GM21423 (cell line): ENCODE measurements at regions not wholly inside any gene's neighbourhood (a gene's known extent, or its start where the extent isn't known, plus 50 kb on each side); places are given as distances from the start of the nearest gene placed in this dataset.

Source experiments
- ATAC-seq: cut with Tn5 transposase; IDR thresholded peaks from one replicate; pipeline ENCODE4 v1.9.1; 2021; ENCODE audit warnings: mild to moderate bottlenecking, moderate library complexity; ENCODE audit not compliant: unreplicated experiment

- no peak for ATAC-seq
Observed at GRCh38 chr18:24817150-24817549, 356.7 kb downstream of the HRH4 start.

- ATAC-seq, result no peak
Observed at GRCh38 chr18:24817587-24818371, 357.3 kb downstream of the HRH4 start.

DNA sequence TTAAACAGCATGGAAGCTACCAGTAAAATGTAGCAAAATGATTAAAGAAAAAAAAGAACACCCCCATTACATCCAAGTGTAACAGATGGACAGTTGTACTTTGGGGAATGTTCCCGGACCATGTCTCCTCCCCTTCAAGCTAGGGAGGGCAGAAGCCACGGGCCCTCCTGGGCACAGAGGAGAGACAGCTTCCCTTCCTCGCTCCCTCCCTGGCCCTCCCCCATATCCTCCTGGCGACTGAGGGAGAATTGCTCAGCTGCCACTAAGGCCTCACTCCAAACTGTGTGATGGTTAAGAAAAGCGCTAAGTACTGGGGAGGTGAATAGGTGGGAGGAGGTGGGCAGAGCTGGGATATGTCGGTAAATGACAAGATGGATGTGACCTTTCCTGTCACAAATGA lies 358.0 kb downstream of the HRH4 start:
- ATAC-seq, result no peak

DNA sequence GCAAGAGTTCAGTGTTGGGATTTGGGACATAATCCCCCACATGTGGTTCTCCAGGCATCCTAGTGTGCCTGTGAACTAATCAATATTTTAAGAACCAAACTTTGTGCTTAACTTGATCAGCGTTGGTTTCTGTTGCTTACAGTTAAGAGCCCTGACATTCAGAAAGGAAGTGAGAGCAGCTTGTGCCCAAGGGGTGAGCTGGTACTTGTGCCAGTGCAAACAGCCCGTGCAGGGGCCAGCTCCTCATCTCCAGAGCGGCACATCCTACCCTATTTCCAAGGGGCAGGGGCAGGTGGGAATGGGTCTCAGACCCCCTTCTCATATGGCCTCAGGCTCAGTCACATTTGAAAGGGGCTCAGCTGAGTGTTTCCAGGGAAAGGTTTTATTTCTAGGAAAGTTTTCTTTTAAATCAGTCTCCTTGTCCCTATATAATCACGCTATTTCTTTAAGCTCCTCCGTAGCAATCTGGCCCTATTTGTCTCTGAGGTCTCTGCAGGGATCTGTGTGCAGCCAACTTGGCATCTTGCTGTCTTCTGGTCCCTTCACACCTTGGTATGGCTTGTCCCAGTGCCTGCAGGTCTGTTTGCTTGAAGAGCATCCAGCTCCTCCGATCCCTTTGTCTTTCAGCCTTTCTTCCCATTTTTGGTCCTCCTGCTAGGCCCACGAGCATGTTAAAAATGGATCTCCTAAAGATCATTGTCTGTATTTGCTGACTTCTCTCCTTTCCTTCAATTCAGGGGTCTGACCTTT lies 358.9 kb downstream of the HRH4 start:
- ATAC-seq, result no peak

DNA sequence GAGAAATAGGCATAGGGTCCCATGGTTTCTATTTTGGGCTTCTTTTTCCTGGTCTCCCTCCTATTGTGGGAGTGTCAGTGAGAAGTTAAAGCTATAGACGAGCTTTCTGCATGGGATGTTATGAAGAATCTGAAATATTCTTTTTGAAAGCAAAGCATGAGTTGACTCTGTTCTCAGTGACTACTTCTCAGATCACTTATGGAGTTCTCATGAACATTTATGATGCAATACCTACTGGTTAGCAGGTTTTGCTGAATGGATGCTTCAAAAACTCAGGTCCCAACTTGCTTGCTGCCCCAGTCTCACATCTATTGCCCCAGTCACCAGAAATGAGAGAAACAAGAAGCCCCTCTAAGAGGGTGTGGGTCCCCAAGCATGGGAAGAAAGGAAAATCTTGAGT lies 365.0 kb downstream of the HRH4 start:
- ATAC-seq, result no peak

DNA sequence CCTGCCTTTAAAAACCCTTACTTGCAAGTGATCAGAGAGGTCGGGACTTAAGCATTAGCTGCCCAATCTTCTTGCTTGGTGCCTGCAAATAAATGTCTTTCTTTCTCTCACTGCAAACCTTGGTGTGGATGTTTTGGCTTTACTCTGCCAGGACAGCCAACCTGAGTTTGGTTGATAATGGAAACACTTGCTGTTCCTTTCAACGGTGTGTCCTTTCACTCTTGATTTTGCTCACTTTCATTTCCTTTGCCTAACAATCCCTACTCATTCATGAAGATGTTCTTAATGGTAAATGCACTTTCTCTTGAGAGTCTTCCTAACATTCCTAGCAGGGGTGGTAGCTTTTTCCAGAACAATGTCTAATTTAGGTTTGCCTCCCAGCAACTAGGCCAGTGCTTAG lies 366.2 kb downstream of the HRH4 start:
- ATAC-seq, result no peak

DNA sequence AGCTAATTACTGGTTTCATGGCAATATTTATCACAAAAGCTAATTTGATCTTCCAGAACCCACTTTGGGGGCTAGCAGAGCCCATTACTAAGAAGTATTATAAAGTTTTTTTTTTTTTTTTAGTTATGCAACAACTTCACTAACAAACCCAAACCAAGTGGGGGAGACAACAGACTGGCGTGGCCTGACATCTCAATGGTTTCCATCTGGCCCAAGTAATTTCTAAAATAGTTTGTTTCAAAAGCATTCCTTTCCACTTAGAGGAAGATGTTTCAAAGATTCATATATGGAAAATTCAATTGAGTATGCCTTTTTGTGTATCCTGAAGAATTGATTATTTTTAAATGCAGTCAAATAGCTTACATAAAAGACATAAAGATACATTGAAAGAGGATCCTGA lies 367.1 kb downstream of the HRH4 start:
- ATAC-seq, result no peak

DNA sequence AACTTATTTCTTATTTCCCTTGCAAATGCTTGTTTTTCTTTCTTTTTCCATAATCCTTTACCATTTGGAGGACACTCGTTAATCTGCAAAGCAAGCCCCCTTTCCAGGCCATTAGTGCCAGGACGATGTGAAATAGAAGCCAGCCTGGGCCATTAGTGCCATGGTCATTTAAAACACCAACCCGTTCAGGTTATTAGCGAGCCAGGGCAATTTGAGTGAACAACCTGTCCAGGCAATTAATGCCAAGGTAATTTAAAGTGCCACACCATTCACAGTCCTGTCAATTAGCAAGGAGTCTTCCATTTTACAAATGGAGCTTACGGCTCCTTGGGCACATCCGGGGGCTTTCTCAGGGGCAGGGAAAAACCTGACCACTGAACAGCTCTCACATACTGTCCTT lies 370.6 kb downstream of the HRH4 start:
- ATAC-seq, result no peak

GRCh38 chr18:24831871-24832665 lies 371.6 kb downstream of the HRH4 start:
- ATAC-seq, result no peak

GRCh38 chr18:24835751-24836150 lies 375.3 kb downstream of the HRH4 start:
- no peak for ATAC-seq

DNA sequence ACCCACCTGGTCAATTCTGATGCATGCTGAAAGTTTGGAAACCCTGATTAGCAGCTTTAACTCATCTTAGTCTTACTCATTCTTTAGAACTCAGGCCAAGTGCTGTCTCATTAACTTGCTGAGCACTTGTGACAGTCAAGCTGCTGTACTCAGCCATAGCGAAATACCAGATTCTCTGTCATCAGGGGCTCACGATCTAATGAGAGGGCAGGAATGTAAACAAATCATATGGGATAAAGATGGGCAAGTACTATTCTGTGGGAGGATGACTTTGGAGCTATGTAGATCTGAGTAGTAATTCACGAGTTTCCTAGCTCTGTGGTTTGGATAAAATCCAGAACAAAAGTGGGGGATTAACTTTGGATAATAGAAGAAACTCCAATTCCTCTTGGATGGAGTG lies 376.6 kb downstream of the HRH4 start:
- no peak for ATAC-seq

DNA sequence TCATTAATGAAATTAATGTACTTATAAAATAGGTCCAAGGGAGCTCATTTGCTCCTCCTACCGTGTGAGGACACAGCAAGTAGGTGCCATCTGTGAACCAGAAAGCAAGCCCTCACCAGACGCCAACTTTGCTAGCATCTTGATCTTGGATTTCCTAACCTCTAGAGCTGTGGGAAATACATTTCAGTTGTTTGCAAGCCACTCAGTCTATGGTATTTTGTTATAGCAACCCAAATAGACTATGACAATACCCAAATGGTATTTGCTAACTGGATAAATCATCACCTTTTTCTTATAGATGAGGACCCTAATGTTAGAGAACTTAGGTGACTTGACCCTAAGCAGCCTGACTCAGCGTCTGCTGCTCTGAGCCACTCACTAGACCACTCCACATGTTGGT lies 379.6 kb downstream of the HRH4 start:
- no peak for ATAC-seq

DNA sequence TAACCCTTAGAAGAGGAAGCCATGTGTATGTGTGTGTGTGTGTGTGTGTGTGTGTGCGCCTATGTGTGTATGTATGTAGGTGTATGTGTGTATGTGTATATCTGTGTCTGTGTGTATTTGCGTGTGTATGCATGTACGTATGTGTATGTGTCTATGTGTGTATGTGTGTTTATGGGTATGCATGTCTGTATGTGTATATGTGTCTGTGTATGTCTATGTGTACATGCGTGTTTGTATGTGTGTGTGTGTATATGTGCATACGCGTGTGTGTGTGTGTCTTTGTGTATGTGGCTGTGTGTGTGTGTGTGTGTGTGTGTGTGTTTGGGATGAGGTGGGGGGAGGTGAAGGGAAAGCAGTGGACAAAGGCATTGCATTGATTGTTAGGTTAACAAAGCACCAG lies 380.2 kb downstream of the HRH4 start:
- no peak for ATAC-seq

DNA sequence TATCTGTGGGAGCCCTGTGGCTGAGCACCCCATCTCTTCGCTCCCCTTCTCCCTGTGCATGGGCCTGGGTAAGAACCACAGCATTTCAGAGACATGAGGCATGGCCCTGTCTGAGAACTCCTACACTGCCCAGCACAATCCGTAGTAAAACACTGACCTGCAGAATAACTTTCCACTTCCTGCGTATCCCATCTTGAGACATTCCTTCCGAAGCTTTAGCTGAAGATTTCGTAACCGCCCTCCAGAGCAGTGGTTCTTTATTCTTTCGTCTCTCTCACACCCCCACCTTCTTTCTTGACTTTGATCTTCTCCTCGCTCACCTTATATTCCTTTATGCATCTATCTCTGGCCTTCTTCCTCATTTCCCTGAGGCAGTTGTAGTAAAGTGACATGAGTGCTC lies 381.1 kb downstream of the HRH4 start:
- no peak for ATAC-seq

DNA sequence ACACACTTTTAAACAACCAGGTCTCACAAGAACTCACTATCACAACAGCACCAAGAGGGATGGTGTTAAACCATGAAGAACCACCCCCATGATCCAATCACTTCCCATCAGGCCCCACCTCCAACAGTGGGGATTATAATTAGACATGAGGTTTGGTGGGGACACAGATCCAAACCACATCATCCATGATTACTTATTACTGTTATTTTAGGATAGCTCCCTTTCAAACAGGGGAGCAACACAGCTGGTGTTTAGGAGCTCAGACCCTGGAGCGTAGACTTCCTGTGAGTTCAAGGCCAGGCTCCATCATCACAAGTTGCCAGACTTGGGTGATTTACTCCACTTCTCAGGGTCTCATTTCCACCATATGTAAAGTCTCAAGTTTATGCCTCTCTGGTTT lies 382.7 kb downstream of the HRH4 start:
- no peak for ATAC-seq

DNA sequence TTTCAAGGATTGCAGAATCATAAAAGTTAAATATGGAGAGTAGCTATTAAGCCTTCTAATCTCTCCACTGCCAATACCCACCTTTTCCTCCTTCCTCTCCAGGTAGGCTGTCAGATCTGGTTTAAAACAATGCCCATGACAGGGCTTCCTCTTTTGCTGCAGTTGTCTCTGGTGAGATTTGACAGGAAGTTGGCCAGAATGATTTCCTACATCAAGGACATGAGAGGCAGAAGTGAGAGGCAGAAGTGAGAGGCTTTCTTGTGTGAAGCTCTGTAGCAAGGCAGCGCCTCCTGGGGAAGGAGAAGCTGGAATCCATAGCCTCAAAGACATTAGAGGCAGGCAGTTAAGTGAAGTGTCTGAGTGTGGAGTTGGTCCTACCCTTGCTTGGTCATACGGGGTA lies 385.7 kb downstream of the HRH4 start:
- ATAC-seq, result no peak

GRCh38 chr18:24850532-24850931 lies 390.1 kb downstream of the HRH4 start:
- no peak for ATAC-seq

DNA sequence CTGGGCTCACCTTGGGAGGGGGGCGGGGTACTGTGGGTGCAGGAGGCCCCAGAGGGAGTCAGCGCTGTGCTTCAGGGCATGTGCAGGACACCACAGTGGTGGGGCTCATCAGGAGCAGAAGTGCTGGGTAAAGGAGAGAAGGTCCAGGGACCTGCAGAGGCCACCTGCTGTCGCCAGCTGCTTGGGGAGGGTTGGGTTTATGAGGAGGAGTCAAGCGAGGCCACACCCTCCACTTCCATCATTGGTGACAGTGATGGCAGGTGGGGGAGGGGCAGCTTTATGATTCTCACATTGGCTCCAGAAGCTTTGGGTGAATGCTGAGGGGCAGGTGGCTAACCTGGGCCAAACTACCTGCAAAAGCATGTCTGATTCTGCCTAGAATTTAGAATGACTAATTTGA lies 392.6 kb downstream of the HRH4 start:
- no peak for ATAC-seq

GRCh38 chr18:24860978-24861680 lies 400.7 kb downstream of the HRH4 start:
- no peak for ATAC-seq

DNA sequence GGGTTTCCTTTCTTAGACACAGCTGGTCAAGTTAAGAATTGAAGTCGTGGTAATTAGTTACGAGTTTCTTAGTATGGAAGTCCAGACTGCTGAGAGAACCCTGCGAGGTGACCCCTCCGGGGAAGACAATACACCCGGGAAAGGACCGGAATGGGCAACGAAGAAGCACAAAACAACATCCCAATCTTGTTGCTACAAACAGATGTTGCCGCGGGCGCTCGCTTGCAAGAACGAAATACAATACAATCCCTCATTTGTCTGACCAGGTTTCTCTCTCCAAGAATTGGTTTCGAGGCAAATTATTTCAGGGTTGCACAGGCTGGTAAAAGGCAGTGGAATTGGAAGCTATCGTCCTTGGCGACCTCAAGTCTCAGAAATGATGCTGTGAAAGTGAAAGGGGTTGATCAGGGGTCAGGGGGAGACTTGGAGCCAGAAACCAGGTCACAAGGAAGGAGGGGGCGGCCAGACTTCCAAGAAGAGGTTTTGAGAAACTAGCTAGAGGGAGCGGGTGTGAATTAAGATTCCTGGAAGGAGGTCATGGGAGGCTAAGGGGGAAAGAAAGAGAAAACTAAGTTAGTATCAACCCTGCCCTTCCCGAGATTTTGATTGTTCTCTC lies 401.9 kb downstream of the HRH4 start:
- ATAC-seq, result no peak

GRCh38 chr18:24868311-24868710 lies 407.9 kb downstream of the HRH4 start:
- ATAC-seq, result no peak
